Activated CD4-positive, alpha-beta memory T cell treated with anti-CD3 and anti-CD28 coated beads, Interleukin-2, amount 10 ng/mL, durations not matched to agents 7 days and 5 days (primary cell): ENCODE measurements at regions not wholly inside any gene's neighbourhood (a gene's known extent, or its start where the extent isn't known, plus 50 kb on each side); places are given as distances from the start of the nearest gene placed in this dataset.

Source experiments
- CTCF ChIA-PET: fragments of 350-600 bp; sonication (Branson Sonifier 250); formaldehyde crosslinking; loops from one replicate; lab custom pipeline; 2021; ENCODE audit warnings: antibody characterized with exemption, inconsistent platforms; lab: Charles Lee
- POLR2A ChIA-PET: fragments of 350-600 bp; sonication (Branson Sonifier 250); formaldehyde crosslinking; loops from one replicate; lab custom pipeline; 2021; ENCODE audit warnings: antibody characterized with exemption; lab: Charles Lee
- DNase-seq: peaks from one replicate; pipeline ENCODE4 v3.0.0-alpha.2; 2020
- H3K27ac Mint-ChIP-seq: one replicate; pipeline ENCODE4 v1.8.0; 2021; ENCODE audit warnings: mild to moderate bottlenecking, mixed read lengths
- H3K27me3 Mint-ChIP-seq: one replicate; pipeline ENCODE4 v1.8.0; 2021; ENCODE audit warnings: mixed read lengths
- H3K36me3 Mint-ChIP-seq: one replicate; pipeline ENCODE4 v1.8.0; 2021; ENCODE audit warnings: low read depth, mixed read lengths
- H3K4me1 Mint-ChIP-seq: one replicate; pipeline ENCODE4 v1.8.0; 2021; ENCODE audit warnings: mixed read lengths
- H3K4me3 Mint-ChIP-seq: one replicate; pipeline ENCODE4 v1.8.0; 2021; ENCODE audit warnings: mild to moderate bottlenecking, mixed read lengths
- H3K9me3 Mint-ChIP-seq: one replicate; pipeline ENCODE4 v1.8.0; 2021; ENCODE audit warnings: mixed read lengths

GRCh38 chr9:82606492-82607382 lies 456.2 kb downstream of the RASEF start:
- Mint-ChIP-seq H3K36me3 (no peaks in the 10 kb centered on the region), H3K4me3 (no peak overlapping the region), H3K4me1 (no peaks in the 10 kb centered on the region), H3K27ac (no peak overlapping the region), H3K27me3 (no peaks in the 10 kb centered on the region), H3K9me3 (no peaks in the 10 kb centered on the region)
- no peak for DNase-seq
- ChIA-PET CTCF (no interaction called here), POLR2A (no interaction called here)

GRCh38 chr9:82608487-82608886 lies 454.5 kb downstream of the RASEF start:
- Mint-ChIP-seq H3K36me3 (no peaks in the 10 kb centered on the region), H3K4me3 (no peak overlapping the region), H3K4me1 (no peaks in the 10 kb centered on the region), H3K27ac (no peak overlapping the region), H3K9me3 (no peaks in the 10 kb centered on the region), H3K27me3 (no peaks in the 10 kb centered on the region)
- DNase-seq = no peak
- ChIA-PET POLR2A (no interaction called here), CTCF (no interaction called here)

GRCh38 chr9:82612942-82613341 lies 450.0 kb downstream of the RASEF start:
- no peaks in the 10 kb centered on the region for H3K27me3 Mint-ChIP-seq
- ChIA-PET POLR2A (no interaction called here), CTCF (no interaction called here)
- DNase-seq = no peak
- no peak overlapping the region for H3K4me3 Mint-ChIP-seq
- peaks cover 8% of the 10 kb centered on the region for H3K9me3 Mint-ChIP-seq
- no peaks in the 10 kb centered on the region for H3K36me3 Mint-ChIP-seq
- H3K4me1 Mint-ChIP-seq = no peaks in the 10 kb centered on the region
- no peak overlapping the region for H3K27ac Mint-ChIP-seq

- Mint-ChIP-seq H3K4me1 (no peaks in the 10 kb centered on the region), H3K27ac (no peak overlapping the region), H3K4me3 (no peak overlapping the region), H3K9me3 (peaks cover 8% of the 10 kb centered on the region), H3K36me3 (no peaks in the 10 kb centered on the region), H3K27me3 (no peaks in the 10 kb centered on the region)
- no peak for DNase-seq
- ChIA-PET POLR2A (no interaction called here), CTCF (no interaction called here)
Measured at GRCh38 chr9:82613498-82613897, 449.4 kb downstream of the RASEF start.

GRCh38 chr9:82616545-82616944 lies 446.4 kb downstream of the RASEF start:
- no peak overlapping the region for H3K27ac Mint-ChIP-seq
- no peaks in the 10 kb centered on the region for H3K27me3 Mint-ChIP-seq
- no peak for DNase-seq
- no peaks in the 10 kb centered on the region for H3K36me3 Mint-ChIP-seq
- CTCF ChIA-PET = no interaction called here
- no peak overlapping the region for H3K4me3 Mint-ChIP-seq
- H3K4me1 Mint-ChIP-seq = no peaks in the 10 kb centered on the region
- peaks cover 10% of the 10 kb centered on the region for H3K9me3 Mint-ChIP-seq
- POLR2A ChIA-PET = no interaction called here

GRCh38 chr9:82621447-82621846 lies 441.5 kb downstream of the RASEF start:
- DNase-seq = no peak
- no peaks in the 10 kb centered on the region for H3K27me3 Mint-ChIP-seq
- H3K9me3 Mint-ChIP-seq = peaks cover 7% of the 10 kb centered on the region
- POLR2A ChIA-PET = interaction anchor here (0.7 kb wide), 1 partner anchor 1757 kb away, joined by 3 read pairs; no protein-coding TSS in a partner anchor
- CTCF ChIA-PET = no interaction called here
- no peaks in the 10 kb centered on the region for H3K36me3 Mint-ChIP-seq
- H3K4me3 Mint-ChIP-seq = no peak overlapping the region
- no peak overlapping the region for H3K27ac Mint-ChIP-seq
- H3K4me1 Mint-ChIP-seq = no peaks in the 10 kb centered on the region

GRCh38 chr9:82637368-82637767 lies 425.6 kb downstream of the RASEF start:
- DNase-seq = no peak
- Mint-ChIP-seq H3K27me3 (no peaks in the 10 kb centered on the region), H3K36me3 (no peaks in the 10 kb centered on the region), H3K27ac (no peak overlapping the region), H3K9me3 (peaks cover 15% of the 10 kb centered on the region), H3K4me3 (no peak overlapping the region), H3K4me1 (no peaks in the 10 kb centered on the region)
- ChIA-PET POLR2A (no interaction called here), CTCF (no interaction called here)

- H3K9me3 Mint-ChIP-seq = peaks cover 8% of the 10 kb centered on the region
- DNase-seq = no peak
- ChIA-PET POLR2A (no interaction called here), CTCF (no interaction called here)
- no peak overlapping the region for H3K4me3 Mint-ChIP-seq
- H3K36me3 Mint-ChIP-seq = no peaks in the 10 kb centered on the region
- no peak overlapping the region for H3K27ac Mint-ChIP-seq
- H3K27me3 Mint-ChIP-seq = no peaks in the 10 kb centered on the region
- H3K4me1 Mint-ChIP-seq = no peaks in the 10 kb centered on the region
Measured at GRCh38 chr9:82645600-82645999, 417.3 kb downstream of the RASEF start.

GRCh38 chr9:82650368-82650767 lies 412.6 kb downstream of the RASEF start:
- no peak overlapping the region for H3K27ac Mint-ChIP-seq
- H3K9me3 Mint-ChIP-seq = peaks cover 11% of the 10 kb centered on the region
- no peaks in the 10 kb centered on the region for H3K36me3 Mint-ChIP-seq
- ChIA-PET CTCF (no interaction called here), POLR2A (no interaction called here)
- DNase-seq = no peak
- H3K4me3 Mint-ChIP-seq = no peak overlapping the region
- H3K4me1 Mint-ChIP-seq = no peaks in the 10 kb centered on the region
- H3K27me3 Mint-ChIP-seq = no peaks in the 10 kb centered on the region

GRCh38 chr9:82651474-82651873 lies 411.5 kb downstream of the RASEF start:
- H3K27ac Mint-ChIP-seq = no peak overlapping the region
- ChIA-PET POLR2A (no interaction called here), CTCF (no interaction called here)
- H3K4me1 Mint-ChIP-seq = no peaks in the 10 kb centered on the region
- no peaks in the 10 kb centered on the region for H3K36me3 Mint-ChIP-seq
- peaks cover 9% of the 10 kb centered on the region for H3K9me3 Mint-ChIP-seq
- no peaks in the 10 kb centered on the region for H3K27me3 Mint-ChIP-seq
- no peak overlapping the region for H3K4me3 Mint-ChIP-seq
- DNase-seq = no peak

- ChIA-PET POLR2A (no interaction called here), CTCF (no interaction called here)
- DNase-seq = no peak
- Mint-ChIP-seq H3K4me1 (no peaks in the 10 kb centered on the region), H3K27me3 (no peaks in the 10 kb centered on the region), H3K27ac (no peak overlapping the region), H3K36me3 (no peaks in the 10 kb centered on the region), H3K9me3 (peaks cover 2% of the 10 kb centered on the region), H3K4me3 (no peak overlapping the region)
Measured at GRCh38 chr9:82665324-82665723, 397.6 kb downstream of the RASEF start.

GRCh38 chr9:82668689-82669199 lies 394.2 kb downstream of the RASEF start:
- H3K9me3 Mint-ChIP-seq = no peaks in the 10 kb centered on the region
- CTCF ChIA-PET = no interaction called here
- H3K27me3 Mint-ChIP-seq = no peaks in the 10 kb centered on the region
- POLR2A ChIA-PET = no interaction called here
- no peak overlapping the region for H3K27ac Mint-ChIP-seq
- H3K4me3 Mint-ChIP-seq = no peak overlapping the region
- DNase-seq = no peak
- no peaks in the 10 kb centered on the region for H3K4me1 Mint-ChIP-seq
- no peaks in the 10 kb centered on the region for H3K36me3 Mint-ChIP-seq

GRCh38 chr9:82670000-82670399 lies 392.9 kb downstream of the RASEF start:
- H3K36me3 Mint-ChIP-seq = no peaks in the 10 kb centered on the region
- DNase-seq = no peak
- ChIA-PET CTCF (no interaction called here), POLR2A (no interaction called here)
- no peaks in the 10 kb centered on the region for H3K4me1 Mint-ChIP-seq
- H3K27me3 Mint-ChIP-seq = no peaks in the 10 kb centered on the region
- no peak overlapping the region for H3K4me3 Mint-ChIP-seq
- no peak overlapping the region for H3K27ac Mint-ChIP-seq
- H3K9me3 Mint-ChIP-seq = no peaks in the 10 kb centered on the region

GRCh38 chr9:82670726-82671125 lies 392.2 kb downstream of the RASEF start:
- H3K27ac Mint-ChIP-seq = no peak overlapping the region
- no peak overlapping the region for H3K4me3 Mint-ChIP-seq
- no peak for DNase-seq
- ChIA-PET CTCF (no interaction called here), POLR2A (no interaction called here)
- H3K4me1 Mint-ChIP-seq = no peaks in the 10 kb centered on the region
- H3K9me3 Mint-ChIP-seq = no peaks in the 10 kb centered on the region
- H3K36me3 Mint-ChIP-seq = no peaks in the 10 kb centered on the region
- H3K27me3 Mint-ChIP-seq = no peaks in the 10 kb centered on the region
